Neural cell (in vitro differentiated cells): ENCODE measurements at regions not wholly inside any gene's neighbourhood (a gene's known extent, or its start where the extent isn't known, plus 50 kb on each side); places are given as distances from the start of the nearest gene placed in this dataset.

Source experiments
- H2AFZ ChIP-seq: fragments of 200-600, 300-800 bp; sonication (generic), shearing (Covaris generic); 2 replicates; pipeline ENCODE4 v1.6.0; 2014; ENCODE audit warnings: low read depth, mild to moderate bottlenecking, antibody characterized with exemption, low read length, moderate library complexity
- H3F3A ChIP-seq: fragments of 200-600 bp; shearing (Covaris generic); 2 replicates; pipeline ENCODE4 v1.6.1; 2016; ENCODE audit warnings: mild to moderate bottlenecking, moderate library complexity, mixed read lengths, antibody characterized with exemption, low read length; ENCODE audit not compliant: insufficient read depth, poor library complexity, severe bottlenecking
- H3K27ac ChIP-seq: fragments of 200-600, 300-800 bp; sonication (generic), shearing (Covaris generic); 2 replicates; pipeline ENCODE4 v1.5.1; 2014; ENCODE audit warnings: mild to moderate bottlenecking, low read length, moderate library complexity
- H3K27me3 ChIP-seq: fragments of 300-800, 200-600 bp; sonication (generic), shearing (Covaris generic); 2 replicates; pipeline ENCODE4 v1.6.0; 2014; ENCODE audit warnings: mild to moderate bottlenecking, low read depth, low read length, moderate library complexity; ENCODE audit not compliant: insufficient read depth
- H3K36me3 ChIP-seq: fragments of 300-800, 200-600 bp; sonication (generic), shearing (Covaris generic); 2 replicates; pipeline ENCODE4 v1.5.1; 2014; ENCODE audit warnings: mild to moderate bottlenecking, antibody characterized with exemption, low read length, moderate library complexity; ENCODE audit not compliant: insufficient read depth
- H3K4me2 ChIP-seq: fragments of 300-800, 200-600 bp; sonication (generic), shearing (Covaris generic); 2 replicates; pipeline ENCODE4 v1.6.0; 2014; ENCODE audit warnings: mild to moderate bottlenecking, low read length
- H3K4me3 ChIP-seq: fragments of 300-800, 200-600 bp; sonication (generic), shearing (Covaris generic); 2 replicates; pipeline ENCODE4 v1.5.1; 2014; ENCODE audit warnings: mild to moderate bottlenecking, low read length, moderate library complexity
- H3K79me2 ChIP-seq: fragments of 200-600 bp; shearing (Covaris generic); replicated peaks from 2 replicates; pipeline ENCODE4 v1.6.0; 2014; ENCODE audit warnings: mild to moderate bottlenecking, low read length, moderate library complexity; ENCODE audit not compliant: insufficient read depth
- H3K9ac ChIP-seq: fragments of 300-800, 200-600 bp; sonication (generic), shearing (Covaris generic); 2 replicates; pipeline ENCODE4 v1.6.1; 2016; ENCODE audit warnings: mild to moderate bottlenecking, low read length, mixed read lengths
- H3K9me2 ChIP-seq: fragments of 200-600 bp; shearing (Covaris generic); 2 replicates; pipeline ENCODE4 v1.6.1; 2016; ENCODE audit warnings: mild to moderate bottlenecking, low read length, mixed read lengths; ENCODE audit not compliant: insufficient read depth
- H3K9me3 ChIP-seq: fragments of 200-600, 300-800 bp; sonication (generic), shearing (Covaris generic); 2 replicates; pipeline ENCODE4 v1.6.1; 2016; ENCODE audit warnings: mild to moderate bottlenecking, mixed run types, low read length, moderate library complexity, mixed read lengths
- H4K20me1 ChIP-seq: fragments of 200-600 bp; shearing (Covaris generic); 2 replicates; pipeline ENCODE4 v1.6.1; 2016; ENCODE audit warnings: mild to moderate bottlenecking, mixed run types; ENCODE audit not compliant: insufficient read depth
- EP300 ChIP-seq: fragments of 450-650 bp; conservative IDR thresholded peaks from 2 replicates; pipeline ENCODE4 v1.6.1; 2014; ENCODE audit warnings: antibody characterized with exemption, mild to moderate bottlenecking, moderate library complexity; ENCODE audit not compliant: poor library complexity, severe bottlenecking
- EZH2 ChIP-seq: fragments of 200-600, 300-800 bp; shearing (Covaris generic), sonication (generic); IDR thresholded peaks from 2 replicates; pipeline ENCODE4 v1.6.1; 2014; ENCODE audit warnings: antibody characterized with exemption, low read length, borderline replicate concordance, mild to moderate bottlenecking; ENCODE audit not compliant: insufficient read depth, poor library complexity, severe bottlenecking
- MXI1 ChIP-seq: fragments of 450-650 bp; conservative IDR thresholded peaks from 2 replicates; pipeline ENCODE4 v1.6.1; 2014; ENCODE audit warnings: antibody characterized with exemption, mild to moderate bottlenecking; ENCODE audit not compliant: poor library complexity, severe bottlenecking
- POLR2AphosphoS5 ChIP-seq: IDR thresholded peaks from 2 replicates; pipeline ENCODE4 v1.6.1; 2012
- RAD21 ChIP-seq: fragments of 450-650 bp; conservative IDR thresholded peaks from 2 replicates; pipeline ENCODE4 v1.6.1; 2014; ENCODE audit warnings: antibody characterized with exemption, mild to moderate bottlenecking, moderate library complexity
- SMC3 ChIP-seq: fragments of 450-650 bp; conservative IDR thresholded peaks from 2 replicates; pipeline ENCODE4 v1.6.1; 2014; ENCODE audit warnings: antibody characterized with exemption, mild to moderate bottlenecking, moderate library complexity; ENCODE audit not compliant: poor library complexity
- TAF1 ChIP-seq: IDR thresholded peaks from 2 replicates; pipeline ENCODE4 v1.6.1; 2012; ENCODE audit warnings: low read depth
- TF ChIP-seq, protein P1 (sequence below): fragments of 450-650 bp; IDR thresholded peaks from 2 replicates; pipeline ENCODE4 v1.5.1; 2014; ENCODE audit warnings: antibody characterized with exemption, mild to moderate bottlenecking, moderate library complexity; ENCODE audit not compliant: poor library complexity, severe bottlenecking
- TF ChIP-seq, protein P2 (sequence below): IDR thresholded peaks from 2 replicates; pipeline ENCODE4 v1.6.1; 2012; ENCODE audit warnings: borderline replicate concordance

- H3K79me2 ChIP-seq: no peaks in the 10 kb centered on the region
- no peaks in the 10 kb centered on the region for H3K9me2 ChIP-seq
- H3K9ac ChIP-seq: no peak overlapping the region
- no peak overlapping the region for H2AFZ ChIP-seq
- no peaks in the 10 kb centered on the region for H3K9me3 ChIP-seq
- TF ChIP-seq MXI1: no peak
- H3K36me3 ChIP-seq: no peaks in the 10 kb centered on the region
- no peak overlapping the region for H3K27ac ChIP-seq
- no peak overlapping the region for H3K4me2 ChIP-seq
- no peaks in the 10 kb centered on the region for H4K20me1 ChIP-seq
- H3F3A ChIP-seq: no peaks in the 10 kb centered on the region
- H3K27me3 ChIP-seq: no peaks in the 10 kb centered on the region
- no peak overlapping the region for H3K4me3 ChIP-seq
Measured at GRCh38 chr2:238699307-238700116, 148.4 kb upstream of the TWIST2 start.

- TF ChIP-seq, protein P1, sequence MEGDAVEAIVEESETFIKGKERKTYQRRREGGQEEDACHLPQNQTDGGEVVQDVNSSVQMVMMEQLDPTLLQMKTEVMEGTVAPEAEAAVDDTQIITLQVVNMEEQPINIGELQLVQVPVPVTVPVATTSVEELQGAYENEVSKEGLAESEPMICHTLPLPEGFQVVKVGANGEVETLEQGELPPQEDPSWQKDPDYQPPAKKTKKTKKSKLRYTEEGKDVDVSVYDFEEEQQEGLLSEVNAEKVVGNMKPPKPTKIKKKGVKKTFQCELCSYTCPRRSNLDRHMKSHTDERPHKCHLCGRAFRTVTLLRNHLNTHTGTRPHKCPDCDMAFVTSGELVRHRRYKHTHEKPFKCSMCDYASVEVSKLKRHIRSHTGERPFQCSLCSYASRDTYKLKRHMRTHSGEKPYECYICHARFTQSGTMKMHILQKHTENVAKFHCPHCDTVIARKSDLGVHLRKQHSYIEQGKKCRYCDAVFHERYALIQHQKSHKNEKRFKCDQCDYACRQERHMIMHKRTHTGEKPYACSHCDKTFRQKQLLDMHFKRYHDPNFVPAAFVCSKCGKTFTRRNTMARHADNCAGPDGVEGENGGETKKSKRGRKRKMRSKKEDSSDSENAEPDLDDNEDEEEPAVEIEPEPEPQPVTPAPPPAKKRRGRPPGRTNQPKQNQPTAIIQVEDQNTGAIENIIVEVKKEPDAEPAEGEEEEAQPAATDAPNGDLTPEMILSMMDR: no peak
- TF ChIP-seq EP300 (no peak), POLR2AphosphoS5 (no peak), SMC3 (no peak), TAF1 (no peak), EZH2 (no peak), MXI1 (no peak), RAD21 (no peak)
- TF ChIP-seq, protein P2, sequence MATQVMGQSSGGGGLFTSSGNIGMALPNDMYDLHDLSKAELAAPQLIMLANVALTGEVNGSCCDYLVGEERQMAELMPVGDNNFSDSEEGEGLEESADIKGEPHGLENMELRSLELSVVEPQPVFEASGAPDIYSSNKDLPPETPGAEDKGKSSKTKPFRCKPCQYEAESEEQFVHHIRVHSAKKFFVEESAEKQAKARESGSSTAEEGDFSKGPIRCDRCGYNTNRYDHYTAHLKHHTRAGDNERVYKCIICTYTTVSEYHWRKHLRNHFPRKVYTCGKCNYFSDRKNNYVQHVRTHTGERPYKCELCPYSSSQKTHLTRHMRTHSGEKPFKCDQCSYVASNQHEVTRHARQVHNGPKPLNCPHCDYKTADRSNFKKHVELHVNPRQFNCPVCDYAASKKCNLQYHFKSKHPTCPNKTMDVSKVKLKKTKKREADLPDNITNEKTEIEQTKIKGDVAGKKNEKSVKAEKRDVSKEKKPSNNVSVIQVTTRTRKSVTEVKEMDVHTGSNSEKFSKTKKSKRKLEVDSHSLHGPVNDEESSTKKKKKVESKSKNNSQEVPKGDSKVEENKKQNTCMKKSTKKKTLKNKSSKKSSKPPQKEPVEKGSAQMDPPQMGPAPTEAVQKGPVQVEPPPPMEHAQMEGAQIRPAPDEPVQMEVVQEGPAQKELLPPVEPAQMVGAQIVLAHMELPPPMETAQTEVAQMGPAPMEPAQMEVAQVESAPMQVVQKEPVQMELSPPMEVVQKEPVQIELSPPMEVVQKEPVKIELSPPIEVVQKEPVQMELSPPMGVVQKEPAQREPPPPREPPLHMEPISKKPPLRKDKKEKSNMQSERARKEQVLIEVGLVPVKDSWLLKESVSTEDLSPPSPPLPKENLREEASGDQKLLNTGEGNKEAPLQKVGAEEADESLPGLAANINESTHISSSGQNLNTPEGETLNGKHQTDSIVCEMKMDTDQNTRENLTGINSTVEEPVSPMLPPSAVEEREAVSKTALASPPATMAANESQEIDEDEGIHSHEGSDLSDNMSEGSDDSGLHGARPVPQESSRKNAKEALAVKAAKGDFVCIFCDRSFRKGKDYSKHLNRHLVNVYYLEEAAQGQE: no peak
- no peaks in the 10 kb centered on the region for H3K27me3 ChIP-seq
- no peaks in the 10 kb centered on the region for H3F3A ChIP-seq
- H4K20me1 ChIP-seq: no peaks in the 10 kb centered on the region
- no peak overlapping the region for H2AFZ ChIP-seq
- H3K36me3 ChIP-seq: no peaks in the 10 kb centered on the region
- no peak overlapping the region for H3K9ac ChIP-seq
- no peaks in the 10 kb centered on the region for H3K9me2 ChIP-seq
- H3K9me3 ChIP-seq: no peaks in the 10 kb centered on the region
- no peak overlapping the region for H3K4me2 ChIP-seq
- H3K4me3 ChIP-seq: no peak overlapping the region
- no peaks in the 10 kb centered on the region for H3K79me2 ChIP-seq
- no peak overlapping the region for H3K27ac ChIP-seq
Measured at GRCh38 chr2:238700117-238700457, 147.8 kb upstream of the TWIST2 start.
